Skeletal muscle tissue (tissue), 3 donors: ENCODE measurements at regions not wholly inside any gene's neighbourhood (a gene's known extent, or its start where the extent isn't known, plus 50 kb on each side); places are given as distances from the start of the nearest gene placed in this dataset.

ENCODE experiments used
- H3K27ac ChIP-seq: one replicate; pipeline ENCODE4 v1.7.0; 2013; ENCODE audit warnings: mild to moderate bottlenecking, low read depth, low read length, inconsistent platforms
- H3K27me3 ChIP-seq, 3 donors: one replicate each; pipeline ENCODE4 v1.7.0; 2013; ENCODE audit warnings: low read length in 3 of 3; ENCODE audit not compliant: control insufficient read depth in 3 of 3, insufficient read depth in 3 of 3
- H3K36me3 ChIP-seq, 3 donors: one replicate each; pipeline ENCODE4 v1.7.0; 2013; ENCODE audit warnings: low read length in 3 of 3; ENCODE audit not compliant: control insufficient read depth in 3 of 3, insufficient read depth in 3 of 3
- H3K4me1 ChIP-seq, 3 donors: one replicate each; pipeline ENCODE4 v1.7.0; 2013; ENCODE audit warnings: low read length in 3 of 3, mild to moderate bottlenecking in 3 of 3; ENCODE audit not compliant: control insufficient read depth in 3 of 3, insufficient read depth in 3 of 3
- H3K4me3 ChIP-seq, 3 donors: one replicate each; pipeline ENCODE4 v1.7.0; 2013; ENCODE audit warnings: low read length in 3 of 3
- H3K9ac ChIP-seq, 3 donors: one replicate each; pipeline ENCODE4 v1.7.0; 2013; ENCODE audit warnings: low read length in 3 of 3, mild to moderate bottlenecking in 3 of 3, moderate library complexity in 2 of 3, low read depth in 1 of 3
- H3K9me3 ChIP-seq, 3 donors: one replicate each; pipeline ENCODE4 v1.7.0; 2013; ENCODE audit warnings: low read length in 3 of 3; ENCODE audit not compliant: control insufficient read depth in 3 of 3
- donor health status: Osteomylitis.

DNA sequence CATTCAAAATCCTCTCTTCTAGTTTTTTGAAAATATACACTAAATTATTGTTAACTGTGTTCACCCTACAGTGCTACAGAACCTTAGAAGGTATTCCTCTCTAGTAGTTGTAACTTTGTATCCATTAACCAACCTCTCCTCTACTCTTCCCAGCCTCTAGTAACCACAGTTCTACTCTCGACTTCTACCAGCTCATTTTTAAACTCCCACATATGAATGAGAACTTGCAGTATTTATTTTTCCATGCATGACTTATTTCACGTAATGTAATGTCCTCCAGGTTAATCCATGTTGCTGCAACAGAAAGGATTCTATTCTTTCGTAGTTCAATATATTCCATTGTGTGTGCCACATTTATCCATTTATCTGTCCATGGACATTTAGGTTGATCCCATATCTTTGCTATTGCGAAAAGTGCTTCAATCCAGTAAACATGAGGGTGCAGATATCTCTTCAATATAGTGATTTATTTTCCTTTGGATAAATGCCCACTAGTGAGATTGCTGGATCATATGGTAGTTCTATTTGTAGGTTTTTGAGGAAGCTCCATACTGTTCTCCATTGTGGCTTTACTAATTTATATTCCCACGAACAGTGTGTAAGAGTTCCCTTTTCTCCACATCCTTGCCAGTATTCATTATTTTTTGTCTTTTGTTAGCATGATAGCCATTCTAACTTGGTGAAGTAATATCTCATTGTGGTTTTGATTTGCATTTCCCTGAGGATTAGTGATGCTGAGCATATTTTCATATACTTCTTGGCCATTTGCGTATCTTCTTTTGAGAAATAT, 113.7 kb upstream of the SMAD3 start:
- no peaks in the 10 kb centered on the region for H3K36me3 ChIP-seq
- no peak overlapping the region for H3K9ac ChIP-seq
- no peaks in the 10 kb centered on the region for H3K4me1 ChIP-seq
- H3K27ac ChIP-seq, result no peak overlapping the region
- H3K9me3 ChIP-seq, result no peaks in the 10 kb centered on the region
- no peak overlapping the region for H3K4me3 ChIP-seq
- peaks cover 0 to 2% (median 0%) of the 10 kb centered on the region in 3 donors for H3K27me3 ChIP-seq

DNA sequence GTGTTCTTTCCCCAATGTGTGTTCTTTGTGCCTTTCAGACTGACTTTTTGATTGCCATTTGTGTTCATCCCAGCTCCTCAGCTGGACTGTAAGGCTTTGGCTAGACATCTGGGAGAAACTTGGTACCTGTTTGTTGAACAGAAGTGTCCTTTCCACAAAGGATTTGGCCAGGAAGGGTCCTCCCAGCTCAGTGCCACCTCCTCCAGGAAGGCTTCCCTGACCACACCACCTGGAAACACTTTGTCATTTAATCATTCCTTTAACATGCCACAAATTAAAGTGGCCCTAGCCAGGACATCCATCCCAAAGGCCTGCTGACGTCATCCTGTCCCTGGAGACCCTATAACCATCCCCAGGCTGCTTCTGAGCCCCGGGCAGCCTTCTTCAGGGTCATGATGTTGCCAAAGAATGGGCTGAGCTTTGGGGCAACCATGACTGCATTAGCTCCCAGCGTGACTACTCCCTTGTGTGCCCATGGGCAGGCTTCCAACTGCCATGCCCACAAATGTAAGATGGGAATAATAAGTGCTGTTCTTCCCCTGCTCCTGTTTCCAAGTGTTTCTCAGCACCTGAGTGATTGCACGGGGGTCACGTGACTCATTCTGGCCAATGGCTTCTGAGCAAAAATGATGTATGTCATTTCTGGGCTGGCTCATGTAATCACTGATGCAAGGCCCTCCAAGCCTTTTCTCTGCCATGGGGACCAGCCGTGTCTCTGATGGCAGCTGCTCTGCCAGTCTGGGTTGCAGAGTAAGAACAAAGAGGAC, 112.5 kb upstream of the SMAD3 start:
- H3K4me3 ChIP-seq, result no peak overlapping the region
- no peaks in the 10 kb centered on the region for H3K9me3 ChIP-seq
- H3K4me1 ChIP-seq, result no peaks in the 10 kb centered on the region
- no peaks in the 10 kb centered on the region for H3K36me3 ChIP-seq
- H3K27ac ChIP-seq, result no peak overlapping the region
- H3K27me3 ChIP-seq, result peaks cover 0 to 2% (median 0%) of the 10 kb centered on the region in 3 donors
- H3K9ac ChIP-seq, result no peak overlapping the region

DNA sequence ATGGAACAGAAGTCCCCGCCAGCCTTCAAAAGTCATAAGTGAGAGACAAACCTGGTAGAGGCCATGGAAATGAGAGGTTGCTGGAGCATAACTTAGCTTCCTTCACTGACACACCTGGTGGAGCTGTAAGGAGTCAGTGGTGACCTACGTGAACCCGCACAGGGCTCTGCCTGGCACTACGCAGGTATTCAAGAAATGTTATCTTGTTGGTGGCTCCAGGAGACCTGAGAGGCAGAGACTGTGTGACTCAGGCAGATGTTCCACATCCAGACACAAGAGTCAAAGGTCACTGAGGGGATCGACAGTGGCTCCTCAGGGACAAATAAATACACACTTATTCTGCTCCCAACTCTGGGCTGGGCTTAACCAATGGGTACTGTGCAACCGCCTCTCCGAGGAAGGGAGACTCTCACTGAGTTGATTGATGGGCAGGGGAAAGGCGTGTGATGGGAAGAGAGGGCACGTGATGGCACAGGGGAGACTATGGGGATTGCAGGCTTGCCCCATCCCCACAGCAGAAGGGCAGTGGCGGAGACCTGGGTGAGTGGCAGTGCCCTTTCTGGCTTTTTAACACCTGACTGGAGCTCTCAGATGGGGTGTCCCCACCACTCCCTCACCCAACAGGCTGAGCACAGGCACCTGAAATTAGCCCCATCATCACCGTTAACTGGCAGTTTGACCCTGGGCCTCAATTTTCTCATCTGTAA, 111.7 kb upstream of the SMAD3 start:
- H3K9ac ChIP-seq, result no peak overlapping the region

DNA sequence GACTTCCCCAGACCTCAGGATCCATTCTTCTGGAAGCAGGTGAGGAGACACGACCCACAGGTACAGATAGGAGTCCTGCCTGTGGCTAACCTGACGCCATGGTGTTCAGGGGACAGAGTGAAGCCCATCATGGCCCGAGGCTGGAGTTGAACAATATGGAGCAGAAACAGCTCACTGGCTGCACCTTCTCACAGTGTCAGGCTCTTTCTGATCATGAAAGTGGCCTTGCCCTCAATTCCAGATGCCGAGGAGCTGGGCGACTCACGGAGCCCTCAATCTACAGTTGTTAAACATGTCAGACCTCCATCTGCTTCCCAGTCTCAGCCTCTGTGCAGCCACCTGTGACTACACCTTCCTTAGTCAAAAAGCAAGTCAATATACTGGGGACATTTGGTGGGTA, 110.8 kb upstream of the SMAD3 start:
- no peak overlapping the region for H3K4me3 ChIP-seq
- no peak overlapping the region for H3K27ac ChIP-seq

More for the DNA sequence above, 111.7 kb upstream of the SMAD3 start:
- Histone ChIP-seq H3K4me1 (no peaks in the 10 kb centered on the region), H3K36me3 (no peaks in the 10 kb centered on the region), H3K27ac (no peak overlapping the region), H3K9me3 (no peaks in the 10 kb centered on the region), H3K4me3 (no peak overlapping the region), H3K27me3 (peaks cover 0 to 2% (median 0%) of the 10 kb centered on the region in 3 donors)

DNA sequence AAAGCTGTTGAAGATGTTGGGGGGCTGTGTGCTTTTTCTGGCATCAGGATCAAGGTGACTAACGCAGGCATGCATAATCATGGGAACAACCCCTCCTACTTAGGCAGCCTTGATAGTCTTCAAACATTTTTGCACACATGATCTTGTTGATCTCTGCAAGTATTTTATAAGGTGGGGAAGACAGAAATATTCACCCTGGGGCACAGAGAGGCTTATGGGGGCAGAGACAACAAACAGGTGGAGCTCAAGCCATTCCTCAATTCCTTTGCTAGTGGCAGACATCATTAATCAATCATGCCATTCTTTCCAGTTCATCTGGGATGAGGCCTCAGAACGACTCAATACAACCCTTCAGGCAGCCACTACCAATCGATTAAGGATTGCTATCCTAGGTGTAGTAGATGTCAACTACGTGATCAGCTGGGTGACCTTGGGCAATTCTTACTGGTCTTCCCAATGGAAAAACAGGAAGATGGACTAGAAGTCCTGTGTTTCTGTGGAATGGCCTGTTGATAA, 110.3 kb upstream of the SMAD3 start:
- Histone ChIP-seq H3K36me3 (no peaks in the 10 kb centered on the region), H3K9ac (no peak overlapping the region), H3K4me1 (no peaks in the 10 kb centered on the region)

More for the DNA sequence above, 110.8 kb upstream of the SMAD3 start:
- H3K36me3 ChIP-seq, result no peaks in the 10 kb centered on the region
- no peaks in the 10 kb centered on the region for H3K4me1 ChIP-seq
- no peaks in the 10 kb centered on the region for H3K9me3 ChIP-seq
- H3K9ac ChIP-seq, result no peak overlapping the region
- H3K27me3 ChIP-seq, result peaks cover 0 to 8% (median 0%) of the 10 kb centered on the region in 3 donors

DNA sequence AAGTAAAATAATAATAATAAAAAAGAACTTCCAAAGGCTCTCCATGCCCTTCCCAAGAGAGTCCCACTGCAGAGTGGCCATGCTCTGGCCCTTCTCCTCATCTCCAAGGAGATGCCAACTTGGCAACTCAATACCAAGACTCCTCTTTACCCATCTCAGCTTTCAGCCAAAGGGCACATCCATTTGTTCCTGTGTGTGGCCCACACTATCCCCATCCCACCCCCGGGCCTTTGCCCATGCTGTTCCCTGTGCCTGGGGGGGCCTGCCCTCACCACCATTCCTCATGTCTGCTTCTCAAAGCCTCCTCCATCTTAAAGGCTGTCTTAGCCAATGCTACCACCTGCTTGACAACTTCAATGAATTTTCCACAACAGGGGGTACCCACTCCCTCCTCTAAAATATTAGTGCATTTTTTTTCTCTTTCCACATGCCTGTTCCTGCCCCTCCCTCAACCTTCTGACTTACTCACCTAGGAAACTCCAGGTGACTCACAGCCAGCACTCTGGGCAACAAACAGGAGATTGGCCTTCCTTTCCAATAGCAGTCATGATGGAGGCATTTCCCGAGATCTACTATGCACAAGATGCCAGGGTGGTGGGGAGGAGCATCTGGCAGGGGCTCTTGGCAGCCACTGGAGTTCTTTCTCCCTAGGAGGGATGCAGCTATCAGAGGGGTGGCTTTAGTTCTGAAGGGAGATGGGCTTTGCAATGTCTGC, 109.4 kb upstream of the SMAD3 start:
- H3K9ac ChIP-seq, result no peak overlapping the region
- no peak overlapping the region for H3K27ac ChIP-seq
- no peaks in the 10 kb centered on the region for H3K4me1 ChIP-seq
- H3K4me3 ChIP-seq, result no peak overlapping the region
- no peaks in the 10 kb centered on the region for H3K9me3 ChIP-seq
- H3K36me3 ChIP-seq, result no peaks in the 10 kb centered on the region
- peaks cover 0 to 8% (median 0%) of the 10 kb centered on the region in 3 donors for H3K27me3 ChIP-seq

More for the DNA sequence above, 110.3 kb upstream of the SMAD3 start:
- H3K4me3 ChIP-seq, result no peak overlapping the region
- H3K27me3 ChIP-seq, result peaks cover 0 to 8% (median 0%) of the 10 kb centered on the region in 3 donors
- H3K27ac ChIP-seq, result no peak overlapping the region
- no peaks in the 10 kb centered on the region for H3K9me3 ChIP-seq

DNA sequence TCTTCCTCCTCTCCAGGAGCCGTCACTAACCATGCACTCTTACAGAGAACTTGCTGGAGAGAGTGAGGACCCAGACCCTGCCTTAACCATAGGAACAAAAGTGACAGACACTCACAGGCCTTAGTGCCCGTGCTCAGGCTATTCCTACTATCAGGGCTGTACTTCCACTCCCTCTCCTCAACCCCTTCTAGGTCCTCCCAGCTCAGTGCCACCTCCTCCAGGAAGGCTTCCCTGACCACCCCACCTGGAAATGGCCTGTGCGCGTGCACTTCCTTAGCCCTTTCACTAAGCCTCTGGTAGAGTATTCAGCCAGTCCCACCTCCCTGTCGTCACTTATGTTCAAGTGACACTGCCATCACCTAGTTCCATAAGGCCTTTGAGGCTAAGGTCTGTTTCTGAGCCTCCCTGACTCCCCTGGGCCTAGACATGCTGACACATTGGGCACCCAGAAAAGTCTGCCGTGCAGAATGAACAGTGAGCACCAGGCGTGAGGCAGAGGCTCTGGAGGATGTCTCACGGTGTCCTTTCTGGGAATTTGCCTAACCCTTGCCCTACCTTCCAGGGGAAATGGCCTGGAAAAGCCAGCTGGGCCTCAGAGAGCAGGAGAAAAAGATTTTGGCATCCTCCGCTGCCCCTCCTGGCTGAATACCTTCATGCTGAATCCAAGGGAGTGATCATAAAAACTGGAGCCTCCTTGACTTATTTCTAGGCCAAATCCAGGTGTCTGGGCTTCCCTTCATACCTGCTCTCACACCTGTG, 108.6 kb upstream of the SMAD3 start:
- H3K9me3 ChIP-seq, result no peaks in the 10 kb centered on the region
- H3K9ac ChIP-seq, result no peak overlapping the region
- H3K27me3 ChIP-seq, result peaks cover 0 to 8% (median 0%) of the 10 kb centered on the region in 3 donors
- no peak overlapping the region for H3K27ac ChIP-seq
- H3K4me1 ChIP-seq, result no peaks in the 10 kb centered on the region
- H3K36me3 ChIP-seq, result no peaks in the 10 kb centered on the region
- H3K4me3 ChIP-seq, result no peak overlapping the region

DNA sequence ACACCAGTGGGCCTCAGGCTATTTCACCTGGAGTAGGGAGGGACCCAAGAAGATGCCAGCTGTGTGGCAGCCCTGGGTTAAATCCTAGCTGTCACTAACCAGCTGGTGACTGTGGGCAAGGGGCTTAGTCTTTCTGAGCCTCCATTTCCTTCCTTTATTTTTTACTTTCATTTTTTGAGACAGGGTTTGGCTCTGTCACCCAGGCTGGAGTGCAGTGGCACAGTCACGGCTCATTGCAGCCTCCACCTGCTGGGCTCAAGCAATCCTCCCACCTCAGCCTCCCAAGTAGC, 108.0 kb upstream of the SMAD3 start:
- Histone ChIP-seq H3K27ac (no peak overlapping the region), H3K36me3 (no peaks in the 10 kb centered on the region), H3K9me3 (no peaks in the 10 kb centered on the region), H3K9ac (no peak overlapping the region), H3K4me3 (no peak overlapping the region), H3K4me1 (no peaks in the 10 kb centered on the region), H3K27me3 (peaks cover 0 to 8% (median 0%) of the 10 kb centered on the region in 3 donors)

DNA sequence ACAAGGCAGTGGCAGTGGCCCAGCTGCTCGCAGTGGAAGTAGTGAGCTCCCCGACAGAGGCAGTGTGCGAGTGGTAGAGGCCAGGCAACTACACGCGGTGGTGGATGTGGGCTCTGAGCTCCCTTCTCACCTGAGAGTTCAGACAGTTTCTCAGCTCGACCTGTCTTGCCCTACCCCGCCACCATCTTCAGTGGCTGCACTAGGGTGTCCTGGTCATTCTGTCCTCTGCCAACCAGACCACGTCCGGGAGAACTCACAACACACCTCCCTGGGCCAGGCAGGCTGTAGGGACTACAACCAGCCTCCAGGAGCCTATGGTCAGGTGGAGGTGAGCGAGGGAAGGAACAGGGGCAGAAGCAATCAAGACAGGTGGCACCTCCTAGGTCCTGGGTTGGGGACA, 106.3 kb upstream of the SMAD3 start:
- Histone ChIP-seq H3K9ac (no peak overlapping the region), H3K36me3 (no peaks in the 10 kb centered on the region), H3K27me3 (peaks cover 0 to 8% (median 0%) of the 10 kb centered on the region in 3 donors), H3K4me1 (no peaks in the 10 kb centered on the region), H3K27ac (no peak overlapping the region), H3K4me3 (no peak overlapping the region), H3K9me3 (no peaks in the 10 kb centered on the region)
